Chondrocyte (in vitro differentiated cells): ENCODE measurements at regions not wholly inside any gene's neighbourhood (a gene's known extent, or its start where the extent isn't known, plus 50 kb on each side); places are given as distances from the start of the nearest gene placed in this dataset.

Experiments
- DNase-seq: peaks from one replicate; pipeline ENCODE4 v3.0.0; 2021; ENCODE audit warnings: mixed read lengths, low spot score
- H3K27ac Mint-ChIP-seq: one replicate; pipeline ENCODE4 v1.8.0; 2021; ENCODE audit warnings: mild to moderate bottlenecking, moderate library complexity, mixed read lengths; ENCODE audit not compliant: unreplicated experiment
- H3K27me3 Mint-ChIP-seq: 2 replicates; pipeline ENCODE4 v1.8.0; 2021; ENCODE audit warnings: low read depth, mixed read lengths
- H3K36me3 Mint-ChIP-seq: 2 replicates; pipeline ENCODE4 v1.8.0; 2021; ENCODE audit warnings: low read depth, mixed read lengths
- H3K4me1 Mint-ChIP-seq: 2 replicates; pipeline ENCODE4 v1.8.0; 2021; ENCODE audit warnings: low read depth, mild to moderate bottlenecking, mixed read lengths
- H3K4me3 Mint-ChIP-seq: one replicate; pipeline ENCODE4 v1.8.0; 2021; ENCODE audit warnings: mild to moderate bottlenecking, moderate library complexity, mixed read lengths; ENCODE audit not compliant: unreplicated experiment
- H3K9me3 Mint-ChIP-seq: 2 replicates; pipeline ENCODE4 v1.8.0; 2021; ENCODE audit warnings: low read depth, mixed read lengths
- TF ChIP-seq, protein P1 (sequence below): fragments of 200-600 bp; sonication (generic); IDR thresholded peaks from 2 replicates; pipeline ENCODE4 v1.5.0; 2021; ENCODE audit warnings: antibody characterized with exemption, mild to moderate bottlenecking, moderate library complexity

GRCh38 chr9:24381205-24381604 is 164.5 kb downstream of the IZUMO3 start:
- H3K4me3 Mint-ChIP-seq: no peak overlapping the region
- H3K27me3 Mint-ChIP-seq: no peaks in the 10 kb centered on the region
- TF ChIP-seq, protein P1, sequence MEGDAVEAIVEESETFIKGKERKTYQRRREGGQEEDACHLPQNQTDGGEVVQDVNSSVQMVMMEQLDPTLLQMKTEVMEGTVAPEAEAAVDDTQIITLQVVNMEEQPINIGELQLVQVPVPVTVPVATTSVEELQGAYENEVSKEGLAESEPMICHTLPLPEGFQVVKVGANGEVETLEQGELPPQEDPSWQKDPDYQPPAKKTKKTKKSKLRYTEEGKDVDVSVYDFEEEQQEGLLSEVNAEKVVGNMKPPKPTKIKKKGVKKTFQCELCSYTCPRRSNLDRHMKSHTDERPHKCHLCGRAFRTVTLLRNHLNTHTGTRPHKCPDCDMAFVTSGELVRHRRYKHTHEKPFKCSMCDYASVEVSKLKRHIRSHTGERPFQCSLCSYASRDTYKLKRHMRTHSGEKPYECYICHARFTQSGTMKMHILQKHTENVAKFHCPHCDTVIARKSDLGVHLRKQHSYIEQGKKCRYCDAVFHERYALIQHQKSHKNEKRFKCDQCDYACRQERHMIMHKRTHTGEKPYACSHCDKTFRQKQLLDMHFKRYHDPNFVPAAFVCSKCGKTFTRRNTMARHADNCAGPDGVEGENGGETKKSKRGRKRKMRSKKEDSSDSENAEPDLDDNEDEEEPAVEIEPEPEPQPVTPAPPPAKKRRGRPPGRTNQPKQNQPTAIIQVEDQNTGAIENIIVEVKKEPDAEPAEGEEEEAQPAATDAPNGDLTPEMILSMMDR: no peak
- no peak overlapping the region for H3K27ac Mint-ChIP-seq
- no peaks in the 10 kb centered on the region for H3K4me1 Mint-ChIP-seq
- no peak for DNase-seq
- H3K9me3 Mint-ChIP-seq: peaks cover 13% of the 10 kb centered on the region
- H3K36me3 Mint-ChIP-seq: no peaks in the 10 kb centered on the region

GRCh38 chr9:24359046-24359445 is 186.7 kb downstream of the IZUMO3 start:
- Mint-ChIP-seq H3K9me3 (peaks cover 38% of the 10 kb centered on the region), H3K27me3 (no peaks in the 10 kb centered on the region), H3K4me3 (no peak overlapping the region), H3K27ac (no peak overlapping the region), H3K36me3 (peaks cover 2% of the 10 kb centered on the region), H3K4me1 (no peaks in the 10 kb centered on the region)
- no peak for DNase-seq
- TF ChIP-seq, protein P1: no peak

- Mint-ChIP-seq H3K27me3 (no peaks in the 10 kb centered on the region), H3K4me1 (no peaks in the 10 kb centered on the region), H3K36me3 (no peaks in the 10 kb centered on the region), H3K9me3 (peaks cover 9% of the 10 kb centered on the region), H3K27ac (no peak overlapping the region), H3K4me3 (no peak overlapping the region)
- DNase-seq: no peak
- TF ChIP-seq, protein P1: no peak
Measured at GRCh38 chr9:24351973-24352372, 193.7 kb downstream of the IZUMO3 start.

DNA sequence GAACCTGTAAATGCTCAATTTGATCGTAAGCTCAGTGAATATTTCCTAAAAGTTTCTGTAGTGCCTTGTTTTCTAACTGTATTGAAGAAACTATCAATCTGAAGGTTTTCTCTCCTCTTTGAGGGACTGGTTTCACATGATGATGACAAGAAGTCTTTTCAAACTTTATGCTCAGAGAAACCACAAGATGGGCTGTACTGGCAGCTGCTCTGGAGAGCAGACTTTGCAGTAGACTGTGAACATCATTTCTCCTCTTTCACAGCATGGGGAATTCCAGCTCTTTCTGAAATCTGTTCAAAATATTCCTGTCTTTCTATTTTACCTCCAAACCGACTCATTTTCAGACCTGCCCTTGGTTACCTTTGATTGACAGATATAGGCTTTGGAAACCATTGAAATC is 194.4 kb downstream of the IZUMO3 start:
- TF ChIP-seq, protein P1: no peak
- no peak for DNase-seq
- Mint-ChIP-seq H3K27ac (no peak overlapping the region), H3K4me1 (no peaks in the 10 kb centered on the region), H3K9me3 (peaks cover 12% of the 10 kb centered on the region), H3K4me3 (no peak overlapping the region), H3K27me3 (no peaks in the 10 kb centered on the region), H3K36me3 (no peaks in the 10 kb centered on the region)

- H3K4me1 Mint-ChIP-seq: no peaks in the 10 kb centered on the region
- peaks cover 21% of the 10 kb centered on the region for H3K9me3 Mint-ChIP-seq
- H3K36me3 Mint-ChIP-seq: no peaks in the 10 kb centered on the region
- H3K4me3 Mint-ChIP-seq: no peak overlapping the region
- TF ChIP-seq, protein P1: no peak
- no peaks in the 10 kb centered on the region for H3K27me3 Mint-ChIP-seq
- no peak overlapping the region for H3K27ac Mint-ChIP-seq
- DNase-seq: no peak
Measured at GRCh38 chr9:24342457-24342856, 203.2 kb downstream of the IZUMO3 start.
